SU-DHL-6 (cell line): ENCODE measurements at regions not wholly inside any gene's neighbourhood (a gene's known extent, or its start where the extent isn't known, plus 50 kb on each side); places are given as distances from the start of the nearest gene placed in this dataset.

Source experiments
- H2AFZ ChIP-seq: fragments of 200-600 bp; sonication (generic); 2 replicates; pipeline ENCODE4 v1.6.1; 2014; ENCODE audit warnings: low read depth, mild to moderate bottlenecking, moderate library complexity, mixed read lengths, antibody characterized with exemption, low read length; ENCODE audit not compliant: severe bottlenecking
- H3F3A ChIP-seq: fragments of 200-600 bp; shearing (Covaris generic); 2 replicates; pipeline ENCODE4 v1.6.0; 2016; ENCODE audit warnings: antibody characterized with exemption, mild to moderate bottlenecking; ENCODE audit not compliant: insufficient read depth
- H3K27ac ChIP-seq: fragments of 200-600 bp; sonication (generic); 2 replicates; pipeline ENCODE4 v1.5.1; 2016; ENCODE audit warnings: low read depth, mild to moderate bottlenecking, low read length, moderate library complexity, mixed read lengths
- H3K27me3 ChIP-seq: fragments of 200-600 bp; sonication (generic), shearing (Covaris generic); 2 replicates; pipeline ENCODE4 v1.6.0; 2014; ENCODE audit warnings: mild to moderate bottlenecking, low read length
- H3K36me3 ChIP-seq: fragments of 200-600 bp; sonication (generic); 2 replicates; pipeline ENCODE4 v1.6.1; 2014; ENCODE audit warnings: mild to moderate bottlenecking, low read length, mixed read lengths
- H3K4me2 ChIP-seq: fragments of 300-600, 200-600 bp; shearing (Covaris generic), sonication (generic); 2 replicates; pipeline ENCODE4 v1.6.0; 2014; ENCODE audit warnings: low read length, low read depth, mild to moderate bottlenecking; ENCODE audit not compliant: poor library complexity, severe bottlenecking
- H3K4me3 ChIP-seq: fragments of 200-600 bp; sonication (generic); 2 replicates; pipeline ENCODE4 v1.5.1; 2014; ENCODE audit warnings: antibody characterized with exemption, low read length, mild to moderate bottlenecking, mixed read lengths; ENCODE audit not compliant: insufficient read depth, poor library complexity, severe bottlenecking
- H3K79me2 ChIP-seq: fragments of 200-600 bp; sonication (generic); 2 replicates; pipeline ENCODE4 v1.6.1; 2014; ENCODE audit warnings: mild to moderate bottlenecking, low read length, moderate library complexity; ENCODE audit not compliant: insufficient read depth
- H3K9ac ChIP-seq: fragments of 200-600 bp; sonication (generic); 2 replicates; pipeline ENCODE4 v1.7.0; 2014; ENCODE audit warnings: mild to moderate bottlenecking, low read length
- H3K9me2 ChIP-seq: fragments of 200-600 bp; sonication (generic); replicated peaks from 2 replicates; pipeline ENCODE4 v1.6.1; 2014; ENCODE audit warnings: low read length; ENCODE audit not compliant: insufficient read depth
- H3K9me3 ChIP-seq: fragments of 200-600 bp; sonication (generic); 2 replicates; pipeline ENCODE4 v1.6.1; 2014; ENCODE audit warnings: low read length, mixed read lengths; ENCODE audit not compliant: insufficient read depth
- H4K20me1 ChIP-seq: fragments of 200-600 bp; sonication (generic); 2 replicates; pipeline ENCODE4 v1.6.1; 2014; ENCODE audit warnings: low read depth, mild to moderate bottlenecking, antibody characterized with exemption, low read length, moderate library complexity, mixed read lengths
- CTCF ChIP-seq: fragments of 200-600 bp; sonication (generic); IDR thresholded peaks from one replicate; pipeline ENCODE4 v1.5.1; 2017; ENCODE audit warnings: antibody characterized with exemption, mild to moderate bottlenecking, low read length, moderate library complexity; ENCODE audit not compliant: insufficient read depth, poor library complexity, severe bottlenecking
- EZH2phosphoT487 ChIP-seq: fragments of 200-600 bp; sonication (generic), shearing (Covaris generic); conservative IDR thresholded peaks from 2 replicates; pipeline ENCODE4 v1.6.1; 2018; ENCODE audit warnings: mild to moderate bottlenecking, antibody characterized with exemption, low read length, moderate library complexity, mixed read lengths

- H3K27ac ChIP-seq = no peak overlapping the region
- no peaks in the 10 kb centered on the region for H4K20me1 ChIP-seq
- no peaks in the 10 kb centered on the region for H3K9me3 ChIP-seq
- no peak overlapping the region for H3K4me3 ChIP-seq
- TF ChIP-seq EZH2phosphoT487 (no peak), CTCF (no peak)
- H3F3A ChIP-seq = no peaks in the 10 kb centered on the region
- no peaks in the 10 kb centered on the region for H3K79me2 ChIP-seq
- no peaks in the 10 kb centered on the region for H3K36me3 ChIP-seq
- no peak overlapping the region for H3K9ac ChIP-seq
- no peaks in the 10 kb centered on the region for H3K9me2 ChIP-seq
- no peak overlapping the region for H3K4me2 ChIP-seq
- no peaks in the 10 kb centered on the region for H3K27me3 ChIP-seq
- no peak overlapping the region for H2AFZ ChIP-seq
Measured at GRCh38 chr1:244151537-244151936, 100.5 kb downstream of the ZBTB18 start.

- Histone ChIP-seq H3K4me2 (no peak overlapping the region), H3K9me3 (no peaks in the 10 kb centered on the region), H3K9ac (no peak overlapping the region), H3K4me3 (no peak overlapping the region), H3K27ac (no peak overlapping the region), H3K9me2 (no peaks in the 10 kb centered on the region), H3K79me2 (no peaks in the 10 kb centered on the region), H3K36me3 (no peaks in the 10 kb centered on the region), H2AFZ (no peak overlapping the region), H3F3A (no peaks in the 10 kb centered on the region), H3K27me3 (no peaks in the 10 kb centered on the region), H4K20me1 (no peaks in the 10 kb centered on the region)
- no peak for TF ChIP-seq EZH2phosphoT487
- TF ChIP-seq CTCF = no peak
Measured at GRCh38 chr1:244154508-244154871, 103.4 kb downstream of the ZBTB18 start.

GRCh38 chr1:244154872-244155531 is 103.9 kb downstream of the ZBTB18 start:
- Histone ChIP-seq H3K4me3 (no peak overlapping the region), H3K27ac (no peak overlapping the region), H3K27me3 (no peaks in the 10 kb centered on the region), H2AFZ (no peak overlapping the region), H3K9ac (no peak overlapping the region), H4K20me1 (no peaks in the 10 kb centered on the region), H3K9me3 (no peaks in the 10 kb centered on the region), H3K36me3 (no peaks in the 10 kb centered on the region), H3F3A (no peaks in the 10 kb centered on the region), H3K9me2 (no peaks in the 10 kb centered on the region), H3K79me2 (no peaks in the 10 kb centered on the region), H3K4me2 (no peak overlapping the region)
- TF ChIP-seq CTCF (no peak), EZH2phosphoT487 (no peak)
